ENCODE measurements at regions not wholly inside any gene's neighbourhood (a gene's known extent, or its start where the extent isn't known, plus 50 kb on each side); places are given as distances from the start of the nearest gene placed in this dataset.

- no CpG with 5 or more reads among the region's 4 CpGs for WGBS, 2 experiments (ENCODE audit: extremely low coverage in 2 of 2, insufficient read length in 1 of 2)
- no peaks in the 10 kb centered on the region for H3K9me3 ChIP-seq (ENCODE audit: control insufficient read depth, insufficient read depth, low read length)
- H3K4me3 ChIP-seq (ENCODE audit: insufficient read depth, low read depth, low read length), result no peak overlapping the region
- ATAC-seq (ENCODE audit: low read depth) (no peak), DNase-seq (no peak)
- ChIA-PET POLR2A (ENCODE audit: unreplicated experiment) (no interaction called here), CTCF (no interaction called here)
- H2AK5ac ChIP-seq (ENCODE audit: low read depth, low read length), result no peak overlapping the region
- no peak overlapping the region for H2AFZ ChIP-seq (replicated peaks; ENCODE audit: low read length, poor library complexity)
- no peak overlapping the region for H3K27ac ChIP-seq (ENCODE audit: insufficient read depth, low read length)
- H2BK20ac ChIP-seq (ENCODE audit: low read depth, low read length), result no peak overlapping the region
- H4K91ac ChIP-seq (ENCODE audit: insufficient read depth, low read depth, low read length), result no peak overlapping the region
- no peak overlapping the region for H2BK120ac ChIP-seq (ENCODE audit: low read depth, low read length)
- H4K8ac ChIP-seq (ENCODE audit: low read depth in 2 of 2, low read length in 2 of 2), result no peak overlapping the region
- H2BK15ac ChIP-seq (ENCODE audit: low read depth, low read length), result no peak overlapping the region
- H3K4me1 ChIP-seq (ENCODE audit: control insufficient read depth, insufficient read depth, low read length), result no peaks in the 10 kb centered on the region
- dilution Hi-C loops (cut with HindIII; ENCODE audit: low sequenced_read_pairs, unreplicated experiment) (no loop called here), intact Hi-C loops (cut with micrococcal nuclease) (no loop called here), in situ Hi-C loops (cut with MboI; ENCODE audit: low sequenced_read_pairs) (no loop called here)
- H3K56ac ChIP-seq (ENCODE audit: extremely low read depth, insufficient read depth, low read length), result no peak overlapping the region
- no peaks in the 10 kb centered on the region for H4K20me1 ChIP-seq (ENCODE audit: insufficient read depth, low read length)
- no peaks in the 10 kb centered on the region; the same call in 1 of the 2 replicates for H3K27me3 ChIP-seq (ENCODE audit: control insufficient read depth, insufficient read depth, low read length)
- H2AK9ac ChIP-seq (replicated peaks; ENCODE audit: low read depth, low read length, poor library complexity), result no peak overlapping the region
- H3K9me1 ChIP-seq (ENCODE audit: insufficient read depth, low read length), result no peaks in the 10 kb centered on the region
- H3K79me1 ChIP-seq (ENCODE audit: low read depth in 1 of 2, low read length in 2 of 2), result no peaks in the 10 kb centered on the region
- no peak overlapping the region for H3K23ac ChIP-seq (ENCODE audit: low read depth, low read length)
- no peaks in the 10 kb centered on the region for H3K36me3 ChIP-seq (ENCODE audit: control insufficient read depth, insufficient read depth, low read length)
- H2BK5ac ChIP-seq (ENCODE audit: low read depth, low read length, poor library complexity, severe bottlenecking), result no peak overlapping the region
- H4K5ac ChIP-seq (ENCODE audit: low read depth, low read length), result no peak overlapping the region
- H3K18ac ChIP-seq (ENCODE audit: low read depth, low read length), result no peak overlapping the region
- no peak overlapping the region for H3K4me2 ChIP-seq (ENCODE audit: low read depth, low read length)
- no peak overlapping the region for H3K14ac ChIP-seq (replicated peaks; ENCODE audit: low read depth, low read length)
- TF ChIP-seq RCOR1 (IDR thresholded peaks at IDR 0.05; ENCODE audit: insufficient replicate concordance, low read length) (no peak), CHD1 (IDR thresholded peaks at IDR 0.05; ENCODE audit: low read depth, low read length) (no peak), POLR2A (IDR thresholded peaks at IDR 0.05; ENCODE audit: low read depth, low read length) (no peak), BHLHE40 (IDR thresholded peaks at IDR 0.05; ENCODE audit: low read depth, low read length) (no peak), NFE2L2 (IDR thresholded peaks at IDR 0.05; ENCODE audit: low read depth, low read length) (no peak), CEBPB (IDR thresholded peaks at IDR 0.05; ENCODE audit: low read depth, low read length) (no peak), MXI1 (IDR thresholded peaks at IDR 0.05; ENCODE audit: borderline replicate concordance, low read depth, low read length) (no peak), FOS (IDR thresholded peaks at IDR 0.05; ENCODE audit: low read depth, low read length) (no peak), MAZ (IDR thresholded peaks at IDR 0.05; ENCODE audit: borderline replicate concordance, low read depth, low read length) (no peak), ELK1 (IDR thresholded peaks at IDR 0.05; ENCODE audit: borderline replicate concordance, low read depth, low read length) (no peak), RAD21 (IDR thresholded peaks at IDR 0.05; ENCODE audit: low read length) (no peak)
- TF ChIP-seq, protein P1, sequence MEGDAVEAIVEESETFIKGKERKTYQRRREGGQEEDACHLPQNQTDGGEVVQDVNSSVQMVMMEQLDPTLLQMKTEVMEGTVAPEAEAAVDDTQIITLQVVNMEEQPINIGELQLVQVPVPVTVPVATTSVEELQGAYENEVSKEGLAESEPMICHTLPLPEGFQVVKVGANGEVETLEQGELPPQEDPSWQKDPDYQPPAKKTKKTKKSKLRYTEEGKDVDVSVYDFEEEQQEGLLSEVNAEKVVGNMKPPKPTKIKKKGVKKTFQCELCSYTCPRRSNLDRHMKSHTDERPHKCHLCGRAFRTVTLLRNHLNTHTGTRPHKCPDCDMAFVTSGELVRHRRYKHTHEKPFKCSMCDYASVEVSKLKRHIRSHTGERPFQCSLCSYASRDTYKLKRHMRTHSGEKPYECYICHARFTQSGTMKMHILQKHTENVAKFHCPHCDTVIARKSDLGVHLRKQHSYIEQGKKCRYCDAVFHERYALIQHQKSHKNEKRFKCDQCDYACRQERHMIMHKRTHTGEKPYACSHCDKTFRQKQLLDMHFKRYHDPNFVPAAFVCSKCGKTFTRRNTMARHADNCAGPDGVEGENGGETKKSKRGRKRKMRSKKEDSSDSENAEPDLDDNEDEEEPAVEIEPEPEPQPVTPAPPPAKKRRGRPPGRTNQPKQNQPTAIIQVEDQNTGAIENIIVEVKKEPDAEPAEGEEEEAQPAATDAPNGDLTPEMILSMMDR (conservative IDR thresholded peaks at IDR 0.05; ENCODE audit: low read depth, low read length), result no peak
- H3K9ac ChIP-seq (ENCODE audit: low read depth, low read length), result no peak overlapping the region
- no TSS peak for BruUV-seq (replicated peaks)
- no peak overlapping the region for H3K4ac ChIP-seq (ENCODE audit: low read depth, low read length)
Measured at GRCh38 chr14:62216121-62216520, 453.9 kb downstream of the SNAPC1 start.

Measured in IMR-90 (cell line).